Coronary artery (tissue), 2 donors: ENCODE measurements at regions not wholly inside any gene's neighbourhood (a gene's known extent, or its start where the extent isn't known, plus 50 kb on each side); places are given as distances from the start of the nearest gene placed in this dataset.
"Not testable (repeated sequence)": the region's sequence is repeated elsewhere in the genome, so short reads cannot be mapped to it uniquely, and the experiment has no call there.

Source experiments
- DNase-seq: peaks from one replicate; pipeline ENCODE4 v3.0.0-alpha.2; 2017; ENCODE audit warnings: low spot score
- H3K27ac ChIP-seq, 2 donors: fragments of 200-600 bp; sonication (generic); one replicate each; pipeline ENCODE4 v1.5.1; 2016 to 2019
- H3K4me3 ChIP-seq: fragments of 200-600 bp; sonication (generic); 2 replicates; pipeline ENCODE4 v1.5.1; 2016; ENCODE audit warnings: mild to moderate bottlenecking, moderate library complexity
- TF ChIP-seq, protein P1 (sequence below): fragments of 200-600 bp; sonication (generic); IDR thresholded peaks from one replicate; pipeline ENCODE4 v1.5.1; 2019; ENCODE audit warnings: antibody characterized with exemption

DNA sequence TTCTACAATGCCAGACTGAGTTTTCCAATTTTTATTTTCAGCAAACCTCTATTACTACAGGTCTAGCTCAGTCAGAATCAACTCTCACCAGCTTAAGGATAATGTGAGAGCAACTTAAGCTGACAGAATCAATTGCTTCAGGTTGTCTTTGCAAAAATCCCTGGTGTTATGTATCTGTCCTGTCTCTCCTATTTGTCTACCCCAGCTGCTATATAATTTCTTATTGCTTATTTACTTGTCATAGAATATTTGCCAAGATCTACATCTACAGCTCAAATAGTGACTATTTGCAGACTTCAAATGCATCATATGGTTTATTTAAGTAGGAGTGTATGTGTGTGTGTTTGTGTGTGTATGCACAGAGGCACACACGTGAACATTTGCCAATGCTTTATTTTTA lies 54.1 kb downstream of the FOXG1 start:
- Histone ChIP-seq H3K4me3 (no peak overlapping the region), H3K27ac (no peak overlapping the region)
- TF ChIP-seq, protein P1, sequence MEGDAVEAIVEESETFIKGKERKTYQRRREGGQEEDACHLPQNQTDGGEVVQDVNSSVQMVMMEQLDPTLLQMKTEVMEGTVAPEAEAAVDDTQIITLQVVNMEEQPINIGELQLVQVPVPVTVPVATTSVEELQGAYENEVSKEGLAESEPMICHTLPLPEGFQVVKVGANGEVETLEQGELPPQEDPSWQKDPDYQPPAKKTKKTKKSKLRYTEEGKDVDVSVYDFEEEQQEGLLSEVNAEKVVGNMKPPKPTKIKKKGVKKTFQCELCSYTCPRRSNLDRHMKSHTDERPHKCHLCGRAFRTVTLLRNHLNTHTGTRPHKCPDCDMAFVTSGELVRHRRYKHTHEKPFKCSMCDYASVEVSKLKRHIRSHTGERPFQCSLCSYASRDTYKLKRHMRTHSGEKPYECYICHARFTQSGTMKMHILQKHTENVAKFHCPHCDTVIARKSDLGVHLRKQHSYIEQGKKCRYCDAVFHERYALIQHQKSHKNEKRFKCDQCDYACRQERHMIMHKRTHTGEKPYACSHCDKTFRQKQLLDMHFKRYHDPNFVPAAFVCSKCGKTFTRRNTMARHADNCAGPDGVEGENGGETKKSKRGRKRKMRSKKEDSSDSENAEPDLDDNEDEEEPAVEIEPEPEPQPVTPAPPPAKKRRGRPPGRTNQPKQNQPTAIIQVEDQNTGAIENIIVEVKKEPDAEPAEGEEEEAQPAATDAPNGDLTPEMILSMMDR, result no peak
- no peak for DNase-seq

DNA sequence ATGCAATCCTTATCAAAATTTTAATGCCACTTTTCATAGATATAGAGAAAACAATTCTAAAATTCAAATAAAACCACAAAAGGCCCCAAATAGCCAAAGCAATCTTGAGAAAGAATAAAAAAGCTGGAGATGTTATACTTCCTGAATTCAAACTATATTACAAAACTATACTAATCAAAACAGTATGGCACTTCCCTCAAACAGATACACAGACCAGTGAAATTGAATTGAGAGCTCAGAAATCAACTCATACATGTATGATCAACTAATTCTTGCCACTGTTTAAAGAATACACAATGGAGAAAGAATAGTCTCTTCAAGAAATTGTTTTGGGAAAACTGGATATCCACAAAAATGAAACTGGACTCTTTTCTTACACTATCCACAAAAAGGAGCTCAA lies 55.4 kb downstream of the FOXG1 start:
- DNase-seq, result no peak
- TF ChIP-seq, protein P1, result no peak
- Histone ChIP-seq H3K27ac (no peak overlapping the region), H3K4me3 (no peak overlapping the region)

DNA sequence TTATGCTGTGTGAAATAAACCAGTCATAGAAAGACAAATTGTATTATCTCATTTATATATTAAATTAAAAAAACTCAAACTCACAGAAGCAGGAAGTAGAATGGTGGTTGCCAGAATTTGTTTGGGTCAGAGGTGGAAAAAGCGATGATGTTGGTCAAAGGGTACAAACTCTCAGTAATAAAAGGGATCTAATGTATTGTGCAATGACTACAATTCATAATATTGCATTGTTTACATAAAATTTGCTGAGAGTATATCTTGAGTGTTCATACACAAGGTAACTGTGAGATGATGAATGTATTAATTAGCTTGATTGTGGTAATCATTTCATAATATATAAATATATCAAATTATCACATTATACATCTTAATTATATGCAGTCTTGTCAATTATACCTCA lies 56.7 kb downstream of the FOXG1 start:
- Histone ChIP-seq H3K4me3 (no peak overlapping the region), H3K27ac (no peak overlapping the region)
- no peak for DNase-seq
- TF ChIP-seq, protein P1, result no peak

DNA sequence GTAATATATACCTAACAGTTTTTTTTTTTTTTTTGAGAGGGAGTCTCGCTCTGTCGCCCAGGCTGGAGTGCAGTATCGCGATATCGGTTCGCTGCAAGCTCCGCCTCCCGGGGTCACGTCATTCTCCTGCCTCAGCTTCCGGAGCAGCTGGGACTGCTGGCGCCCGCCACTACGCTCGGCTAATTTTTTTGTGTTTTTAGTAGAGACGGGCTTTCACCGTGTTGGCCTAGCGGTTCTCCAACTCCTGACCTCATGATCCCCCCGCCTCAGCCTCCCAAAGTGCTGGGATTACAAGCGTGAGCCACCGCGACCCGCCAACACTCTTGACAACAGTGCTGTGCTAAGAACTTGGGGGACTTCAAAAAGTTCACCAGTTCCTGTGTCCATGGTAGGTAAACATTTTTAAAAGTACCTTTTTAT lies 63.5 kb downstream of the FOXG1 start:
- DNase-seq, result no peak
- H3K27ac ChIP-seq, result no peak overlapping the region
- TF ChIP-seq, protein P1, result no peak
- H3K4me3 ChIP-seq, result no peak overlapping the region

DNA sequence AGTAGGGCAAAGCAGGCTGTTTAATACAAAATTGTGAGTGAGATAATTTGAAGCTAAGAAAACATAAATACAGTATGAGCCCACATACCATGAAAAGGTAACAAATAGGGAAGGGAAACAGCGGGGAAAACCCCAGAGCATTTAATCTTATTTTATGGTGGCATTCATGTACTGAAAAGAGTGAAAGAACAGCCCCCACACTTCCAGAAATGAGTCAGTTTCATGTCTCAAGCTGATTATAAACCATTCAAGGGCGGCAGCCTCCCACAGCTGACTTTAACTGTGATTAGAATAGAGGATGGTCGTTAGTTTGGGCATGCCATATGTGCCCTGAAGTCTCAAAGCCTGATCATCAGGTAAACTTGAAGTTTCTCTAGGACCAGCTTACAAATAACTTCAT lies 64.5 kb downstream of the FOXG1 start:
- H3K27ac ChIP-seq, result no peak overlapping the region
- TF ChIP-seq, protein P1, result no peak

DNA sequence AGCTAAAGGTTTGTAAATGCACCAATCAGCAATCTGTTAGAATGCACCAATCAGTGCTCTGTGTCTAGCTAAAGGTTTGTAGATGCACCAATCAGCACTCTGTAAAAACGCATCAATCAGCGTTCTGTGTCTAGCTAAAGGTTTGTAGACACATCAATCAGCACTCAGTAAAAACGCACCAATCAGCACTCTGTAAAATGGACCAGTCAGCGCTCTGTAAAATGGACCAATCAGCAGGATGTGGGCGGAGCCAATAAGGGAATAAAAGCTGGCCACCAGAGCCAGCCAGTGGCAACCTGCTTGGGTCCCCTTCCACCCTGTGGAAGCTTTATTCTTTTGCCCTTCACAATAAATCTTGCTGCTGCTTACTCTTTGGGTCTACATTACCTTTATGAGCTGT lies 76.0 kb downstream of the FOXG1 start:
- not testable (repeated sequence) for H3K4me3 ChIP-seq, H3K27ac ChIP-seq, DNase-seq

More for the DNA sequence above, 64.5 kb downstream of the FOXG1 start:
- H3K4me3 ChIP-seq, result no peak overlapping the region
- no peak for DNase-seq

DNA sequence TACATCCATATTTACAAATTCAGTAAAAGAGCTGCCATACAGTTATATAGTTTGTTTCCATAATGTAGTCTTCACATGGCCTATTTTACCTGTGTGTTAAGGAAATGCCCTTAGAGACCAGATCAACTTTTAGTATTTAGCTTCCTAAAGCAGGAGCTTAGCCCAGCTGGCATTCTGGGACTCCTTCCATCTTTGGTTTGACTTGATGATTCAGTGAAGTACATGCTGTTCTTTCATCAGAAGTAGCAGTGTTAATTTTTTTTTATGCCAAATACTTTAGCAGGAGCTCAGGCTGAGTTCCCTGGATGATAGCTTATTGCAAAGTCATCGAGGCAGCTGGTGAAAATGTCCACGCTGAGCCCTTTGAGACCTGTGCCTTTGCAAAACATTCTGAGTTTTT lies 101.0 kb downstream of the FOXG1 start:
- Histone ChIP-seq H3K27ac (no peak overlapping the region), H3K4me3 (no peak overlapping the region)
- TF ChIP-seq, protein P1, result no peak
- DNase-seq, result no peak

DNA sequence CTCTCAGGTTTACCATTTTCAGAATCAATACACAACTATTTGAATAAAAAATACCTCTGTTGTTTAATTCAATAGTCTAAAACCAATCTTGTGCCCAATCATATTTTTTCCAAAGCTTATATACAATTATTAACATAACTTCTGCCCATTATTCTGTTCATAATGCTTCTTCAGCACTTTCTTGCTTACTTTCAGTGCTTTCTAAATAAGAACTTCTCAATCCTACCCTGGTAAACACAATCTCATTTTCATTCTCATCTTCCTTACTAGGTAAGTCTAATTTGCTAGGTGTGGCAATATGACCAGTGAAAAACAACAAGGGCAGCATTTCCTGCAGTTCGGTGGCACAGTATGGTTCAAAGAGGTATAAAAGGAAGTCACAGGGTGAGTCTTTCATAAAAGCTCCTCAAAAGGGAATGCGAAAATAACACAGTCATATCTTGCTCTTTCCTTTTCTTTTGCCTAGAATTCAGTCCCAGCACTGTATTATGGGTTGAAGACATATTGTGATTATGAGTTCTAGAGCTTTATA lies 103.5 kb downstream of the FOXG1 start:
- no peak for DNase-seq
- Histone ChIP-seq H3K27ac (no peak overlapping the region), H3K4me3 (no peak overlapping the region)
- TF ChIP-seq, protein P1, result no peak
